T-helper 17 cell (primary cell): ENCODE measurements at regions not wholly inside any gene's neighbourhood (a gene's known extent, or its start where the extent isn't known, plus 50 kb on each side); places are given as distances from the start of the nearest gene placed in this dataset.
A peak's percentile ranks its signal among the peaks of the same experiment; 100 is the strongest.

Experiments used
- ATAC-seq: fragments of 150-1000 bp; cut with Tn5 transposase; 2 replicates; pipeline ENCODE4 v1.10.0; 2021; ENCODE audit warnings: mild to moderate bottlenecking, moderate library complexity
- DNase-seq, 3 donors: peaks; one replicate each; pipeline versions ENCODE4 v3.0.0 to v3.0.0-alpha.2; 2020 to 2021
- H3K9me3 ChIP-seq: one replicate; pipeline ENCODE4 v1.7.0; 2013; ENCODE audit warnings: low read length, mild to moderate bottlenecking; ENCODE audit not compliant: control insufficient read depth, poor library complexity, severe bottlenecking
- H3K27ac Mint-ChIP-seq: one replicate; pipeline ENCODE4 v1.8.0; 2022; ENCODE audit warnings: mild to moderate bottlenecking, moderate library complexity, mixed read lengths
- H3K27me3 Mint-ChIP-seq: one replicate; pipeline ENCODE4 v1.8.0; 2022; ENCODE audit warnings: mixed read lengths
- H3K36me3 Mint-ChIP-seq: one replicate; pipeline ENCODE4 v1.8.0; 2022; ENCODE audit warnings: low read depth, mixed read lengths
- H3K4me1 Mint-ChIP-seq: one replicate; pipeline ENCODE4 v1.8.0; 2022; ENCODE audit warnings: mild to moderate bottlenecking, mixed read lengths
- H3K4me3 Mint-ChIP-seq: one replicate; pipeline ENCODE4 v1.8.0; 2022; ENCODE audit warnings: mild to moderate bottlenecking, moderate library complexity, mixed read lengths

DNA sequence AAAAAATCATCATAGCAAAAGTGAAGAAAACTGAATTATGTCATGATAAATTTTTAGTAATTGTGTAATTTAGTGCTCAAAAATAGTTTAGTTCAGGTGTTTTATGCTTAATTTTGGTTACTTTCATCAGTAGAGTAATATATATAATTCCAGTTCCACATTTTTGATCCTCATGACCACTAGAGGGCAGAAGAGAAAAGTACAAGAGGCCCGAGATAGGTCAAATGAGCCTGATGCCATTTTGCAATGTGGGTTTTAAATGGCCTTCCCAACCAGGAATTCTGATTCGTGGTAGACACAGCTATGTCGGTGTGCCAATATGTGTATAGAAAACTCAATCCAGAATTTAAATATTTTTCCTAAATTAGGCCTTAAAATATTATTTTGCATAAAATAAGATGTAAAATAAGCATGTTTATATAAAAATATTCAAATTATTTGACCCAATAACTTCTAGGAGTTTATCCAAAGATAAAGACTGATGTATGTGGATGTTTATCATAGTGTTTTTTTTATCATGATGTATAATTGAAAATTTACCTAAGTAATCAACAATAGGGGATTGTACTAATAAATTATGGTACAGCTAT is 159.7 kb upstream of the RPS6KA2 start:
- ATAC-seq (peak; percentile 75), DNase-seq (no peak)
- no peaks in the 10 kb centered on the region for H3K9me3 ChIP-seq
- Mint-ChIP-seq H3K27me3 (no peaks in the 10 kb centered on the region), H3K4me3 (no peak overlapping the region), H3K27ac (no peak overlapping the region), H3K36me3 (no peaks in the 10 kb centered on the region), H3K4me1 (peaks cover 4% of the 10 kb centered on the region)

DNA sequence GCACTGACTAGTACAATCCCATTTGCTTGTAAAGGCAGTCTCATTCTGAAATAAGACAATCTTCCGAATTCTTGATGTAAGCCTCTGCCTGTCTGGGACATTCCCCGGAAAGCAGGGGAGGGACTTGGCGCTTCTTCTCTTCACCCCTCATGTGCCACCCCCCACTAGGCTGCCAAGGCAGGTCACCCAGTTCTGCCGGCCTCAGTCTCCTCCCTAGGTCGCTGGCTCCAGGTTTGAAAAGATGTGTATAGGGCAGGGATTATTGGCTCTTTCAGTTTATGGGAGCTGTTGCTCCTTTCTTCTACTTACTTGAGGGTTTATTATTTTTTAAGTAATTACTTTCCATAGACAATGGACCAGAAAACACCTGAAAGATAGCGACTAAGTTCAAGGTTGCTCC is 158.1 kb upstream of the RPS6KA2 start:
- ATAC-seq, result no peak
- Mint-ChIP-seq H3K4me3 (no peak overlapping the region), H3K36me3 (no peaks in the 10 kb centered on the region), H3K27me3 (no peaks in the 10 kb centered on the region), H3K27ac (no peak overlapping the region), H3K4me1 (peaks cover 3% of the 10 kb centered on the region)
- DNase-seq, result no peak
- no peaks in the 10 kb centered on the region for H3K9me3 ChIP-seq

GRCh38 chr6:166784691-166785090 is 157.6 kb upstream of the RPS6KA2 start:
- no peak overlapping the region for H3K27ac Mint-ChIP-seq
- no peak for ATAC-seq
- no peaks in the 10 kb centered on the region for H3K9me3 ChIP-seq
- H3K36me3 Mint-ChIP-seq, result no peaks in the 10 kb centered on the region
- H3K4me3 Mint-ChIP-seq, result no peak overlapping the region
- H3K4me1 Mint-ChIP-seq, result peaks cover 3% of the 10 kb centered on the region
- DNase-seq, result no peak
- H3K27me3 Mint-ChIP-seq, result no peaks in the 10 kb centered on the region

GRCh38 chr6:166782520-166782919 is 155.5 kb upstream of the RPS6KA2 start:
- H3K27ac Mint-ChIP-seq, result no peak overlapping the region
- H3K27me3 Mint-ChIP-seq, result no peaks in the 10 kb centered on the region
- ATAC-seq (no peak), DNase-seq (no peak)
- H3K36me3 Mint-ChIP-seq, result no peaks in the 10 kb centered on the region
- H3K4me1 Mint-ChIP-seq, result peaks cover 3% of the 10 kb centered on the region
- H3K9me3 ChIP-seq, result no peaks in the 10 kb centered on the region
- no peak overlapping the region for H3K4me3 Mint-ChIP-seq

DNA sequence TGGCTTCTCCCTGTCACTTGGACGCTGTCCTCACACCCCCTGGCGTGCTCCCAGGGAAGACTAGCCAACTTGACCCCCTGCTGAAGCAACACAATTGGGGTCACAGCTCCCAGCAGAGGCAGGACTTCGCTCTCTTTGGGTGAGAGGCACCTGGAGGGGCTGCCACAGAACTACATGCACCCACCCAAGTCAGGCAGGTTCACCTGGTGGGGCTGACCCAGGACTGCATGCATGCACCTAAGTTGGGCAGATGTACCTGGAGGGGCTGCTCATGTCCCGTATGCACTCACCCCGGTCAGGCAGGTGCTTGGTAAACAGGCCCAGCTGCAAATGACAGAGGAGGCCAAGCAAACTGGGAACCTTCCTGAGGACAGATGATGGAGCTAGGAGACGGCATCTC is 154.3 kb upstream of the RPS6KA2 start:
- no peak overlapping the region for H3K27ac Mint-ChIP-seq
- ATAC-seq, result no peak
- peaks cover 3% of the 10 kb centered on the region for H3K4me1 Mint-ChIP-seq
- no peaks in the 10 kb centered on the region for H3K36me3 Mint-ChIP-seq
- DNase-seq, result no peak
- no peaks in the 10 kb centered on the region for H3K9me3 ChIP-seq
- no peaks in the 10 kb centered on the region for H3K27me3 Mint-ChIP-seq
- no peak overlapping the region for H3K4me3 Mint-ChIP-seq

GRCh38 chr6:166779963-166780683 is 153.1 kb upstream of the RPS6KA2 start:
- H3K9me3 ChIP-seq, result no peaks in the 10 kb centered on the region
- no peak for ATAC-seq
- peaks cover 6% of the 10 kb centered on the region for H3K4me1 Mint-ChIP-seq
- no peaks in the 10 kb centered on the region for H3K27me3 Mint-ChIP-seq
- H3K4me3 Mint-ChIP-seq, result no peak overlapping the region
- no peak for DNase-seq
- no peak overlapping the region for H3K27ac Mint-ChIP-seq
- H3K36me3 Mint-ChIP-seq, result no peaks in the 10 kb centered on the region

GRCh38 chr6:166779381-166779780 is 152.3 kb upstream of the RPS6KA2 start:
- H3K36me3 Mint-ChIP-seq, result no peaks in the 10 kb centered on the region
- no peak overlapping the region for H3K27ac Mint-ChIP-seq
- H3K9me3 ChIP-seq, result no peaks in the 10 kb centered on the region
- no peak overlapping the region for H3K4me3 Mint-ChIP-seq
- ATAC-seq, result no peak
- H3K4me1 Mint-ChIP-seq, result peaks cover 3% of the 10 kb centered on the region
- no peak for DNase-seq
- H3K27me3 Mint-ChIP-seq, result no peaks in the 10 kb centered on the region

GRCh38 chr6:166778776-166779175 is 151.7 kb upstream of the RPS6KA2 start:
- no peak for DNase-seq
- Mint-ChIP-seq H3K27ac (no peak overlapping the region), H3K27me3 (peaks cover 1% of the 10 kb centered on the region)

GRCh38 chr6:166778046-166778445 is 151.0 kb upstream of the RPS6KA2 start:
- ATAC-seq (no peak), DNase-seq (no peak)
- H3K27ac Mint-ChIP-seq, result no peak overlapping the region

More at GRCh38 chr6:166778776-166779175, 151.7 kb upstream of the RPS6KA2 start:
- H3K36me3 Mint-ChIP-seq, result no peaks in the 10 kb centered on the region
- H3K4me1 Mint-ChIP-seq, result peaks cover 3% of the 10 kb centered on the region
- no peak for ATAC-seq
- no peaks in the 10 kb centered on the region for H3K9me3 ChIP-seq
- H3K4me3 Mint-ChIP-seq, result no peak overlapping the region

DNA sequence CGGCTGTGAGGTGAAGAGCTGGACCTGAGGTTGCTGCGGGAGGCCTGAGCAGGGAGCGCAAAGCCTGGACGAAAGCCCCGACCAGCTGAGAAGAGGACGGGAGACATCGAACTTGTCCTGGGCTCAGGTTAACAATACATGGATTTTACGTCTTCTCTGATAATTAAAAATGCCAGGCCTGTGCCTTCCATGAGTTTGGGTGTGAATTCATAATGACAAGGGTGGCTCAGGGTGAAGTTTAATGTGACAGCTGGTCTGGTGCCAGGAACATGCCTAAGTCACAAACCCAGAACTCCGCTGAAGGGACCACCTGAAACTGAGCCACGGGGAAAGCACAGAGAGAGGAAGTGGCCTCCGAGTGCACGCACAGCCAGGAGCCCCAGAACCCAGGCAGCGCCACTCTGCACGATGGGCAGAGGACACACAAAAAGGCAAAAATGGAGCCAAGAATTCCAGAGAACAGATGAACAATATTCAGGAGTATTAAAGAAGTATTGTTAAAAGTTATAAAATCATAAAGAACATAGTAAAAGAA is 150.1 kb upstream of the RPS6KA2 start:
- H3K27ac Mint-ChIP-seq, result peak overlapping the region; percentile 32
- H3K9me3 ChIP-seq, result no peaks in the 10 kb centered on the region
- no peak for ATAC-seq
- peaks cover 7% of the 10 kb centered on the region for H3K27me3 Mint-ChIP-seq
- DNase-seq, result no peak
- no peaks in the 10 kb centered on the region for H3K36me3 Mint-ChIP-seq
- H3K4me1 Mint-ChIP-seq, result peaks cover 3% of the 10 kb centered on the region
- H3K4me3 Mint-ChIP-seq, result no peak overlapping the region

More at GRCh38 chr6:166778046-166778445, 151.0 kb upstream of the RPS6KA2 start:
- Mint-ChIP-seq H3K4me3 (no peak overlapping the region), H3K27me3 (peaks cover 7% of the 10 kb centered on the region), H3K36me3 (no peaks in the 10 kb centered on the region), H3K4me1 (peaks cover 3% of the 10 kb centered on the region)
- H3K9me3 ChIP-seq, result no peaks in the 10 kb centered on the region

DNA sequence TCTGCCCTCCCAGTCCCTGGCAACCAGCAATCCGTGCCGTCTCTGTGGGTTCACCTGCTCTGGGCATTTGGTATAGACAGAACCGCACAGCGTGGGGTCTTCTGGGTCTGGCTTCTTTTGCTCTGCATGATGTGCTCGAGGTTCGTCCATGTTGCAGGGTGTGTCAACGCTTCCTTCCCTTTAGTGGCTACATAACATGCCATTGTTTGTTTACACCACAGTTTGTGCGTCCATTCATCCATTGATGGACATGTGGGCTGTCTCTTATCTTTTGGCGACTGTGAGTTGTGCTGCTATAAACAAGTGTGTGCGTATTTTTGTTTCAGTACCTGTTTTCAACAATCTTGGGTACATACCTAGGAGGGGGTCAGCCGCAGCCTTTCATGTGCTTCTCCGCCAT is 149.5 kb upstream of the RPS6KA2 start:
- Mint-ChIP-seq H3K36me3 (no peaks in the 10 kb centered on the region), H3K4me1 (peaks cover 3% of the 10 kb centered on the region), H3K27ac (peak overlapping the region; percentile 32), H3K27me3 (peaks cover 7% of the 10 kb centered on the region), H3K4me3 (no peak overlapping the region)
- no peaks in the 10 kb centered on the region for H3K9me3 ChIP-seq
- no peak for ATAC-seq
- DNase-seq, result no peak

DNA sequence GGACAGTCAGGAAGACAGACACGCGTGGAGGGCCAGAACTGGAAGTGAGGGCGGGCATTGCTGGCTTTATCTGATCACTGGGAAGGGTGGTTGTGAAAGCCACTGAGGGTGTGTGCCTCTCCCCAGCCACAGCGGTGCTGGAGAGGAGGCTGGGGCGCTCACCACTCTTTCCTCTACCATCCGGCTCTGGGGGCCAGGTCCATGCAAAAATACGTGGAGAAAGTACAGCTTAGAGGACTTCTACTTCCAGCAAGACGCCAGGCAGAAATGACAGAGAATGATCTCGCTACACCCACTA is 148.8 kb upstream of the RPS6KA2 start:
- no peaks in the 10 kb centered on the region for H3K36me3 Mint-ChIP-seq
- H3K4me3 Mint-ChIP-seq, result no peak overlapping the region
- H3K27ac Mint-ChIP-seq, result no peak overlapping the region
- no peaks in the 10 kb centered on the region for H3K9me3 ChIP-seq
- peaks cover 3% of the 10 kb centered on the region for H3K4me1 Mint-ChIP-seq
- DNase-seq, result no peak
- peaks cover 7% of the 10 kb centered on the region for H3K27me3 Mint-ChIP-seq
- ATAC-seq, result no peak

GRCh38 chr6:166775180-166775922 is 148.3 kb upstream of the RPS6KA2 start:
- DNase-seq, result peak; percentile 37 to 48 (median 39)
- no peaks in the 10 kb centered on the region for H3K36me3 Mint-ChIP-seq
- peak; percentile 88 for ATAC-seq
- H3K27me3 Mint-ChIP-seq, result peaks cover 7% of the 10 kb centered on the region
- H3K4me1 Mint-ChIP-seq, result peaks cover 3% of the 10 kb centered on the region
- no peak overlapping the region for H3K27ac Mint-ChIP-seq
- H3K4me3 Mint-ChIP-seq, result peak overlapping the region; percentile 36
- H3K9me3 ChIP-seq, result no peaks in the 10 kb centered on the region
